Left cardiac atrium (tissue), 4 donors: ENCODE measurements at regions not wholly inside any gene's neighbourhood (a gene's known extent, or its start where the extent isn't known, plus 50 kb on each side); places are given as distances from the start of the nearest gene placed in this dataset.

Source experiments
- ATAC-seq, 2 donors: fragments of 200-7000 bp; cut with Tn5 transposase; one replicate each; pipeline ENCODE4 v1.9.1; 2020; ENCODE audit warnings: mild to moderate bottlenecking in 2 of 2, moderate library complexity in 2 of 2
- DNase-seq: peaks from one replicate; pipeline ENCODE4 v3.0.0-alpha.2; 2020
- intact Hi-C, 2 donors: fragments of 100-400 bp; cut with DNase I; formaldehyde crosslinking; loops; one replicate each; pipeline versions ENCODE4 v1.14.1 to v1.15.1; 2022 to 2023
- donor health status: DM: no; HTN: yes; CAD: no.
- donor health status: DM: no; HTN: yes; CAD: no; lungs with severe emphysema.
- donor health status: DM: yes; HTN: yes; CAD: no.
- donor health status: Dilated cardiomyopathy.

GRCh38 chr2:14554849-14555545 lies 77.5 kb upstream of the LRATD1 start:
- DNase-seq: no peak
- intact Hi-C loops: no loop called here
- ATAC-seq: no peak

GRCh38 chr2:14557111-14557510 lies 75.4 kb upstream of the LRATD1 start:
- DNase-seq (no peak), ATAC-seq (no peak)
- intact Hi-C loops: no loop called here

- ATAC-seq: no peak
- no peak for DNase-seq
- intact Hi-C loops: no loop called here
Observed at GRCh38 chr2:14557916-14558315, 74.6 kb upstream of the LRATD1 start.

DNA sequence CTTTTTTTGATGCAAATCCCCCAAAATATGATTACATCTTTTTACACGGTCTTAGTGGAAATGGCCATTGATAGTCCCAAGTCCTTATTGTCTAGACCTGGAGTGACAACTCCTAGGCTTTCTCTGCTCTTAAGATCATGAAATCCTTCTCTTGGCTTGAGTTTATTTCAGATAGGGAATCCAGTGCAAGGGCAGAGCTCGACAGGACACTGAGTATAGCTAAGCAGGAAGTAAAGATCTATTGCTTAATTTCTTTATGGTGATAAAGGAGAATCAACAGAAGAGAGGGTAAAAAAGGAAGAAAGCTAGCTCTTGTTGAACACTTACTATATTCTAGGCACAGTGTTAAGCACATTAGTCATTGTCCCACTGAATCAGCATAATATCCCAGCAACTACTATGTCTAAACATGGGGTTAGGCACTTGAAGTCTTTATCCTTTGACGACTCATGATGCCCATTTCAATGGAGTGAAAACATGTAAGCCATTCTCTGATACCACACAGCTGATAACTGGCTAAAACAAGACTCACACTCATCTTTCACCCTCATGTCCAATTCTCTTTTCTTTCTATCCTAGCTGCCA lies 74.1 kb upstream of the LRATD1 start:
- ATAC-seq (no peak), DNase-seq (no peak)
- intact Hi-C loops: no loop called here

DNA sequence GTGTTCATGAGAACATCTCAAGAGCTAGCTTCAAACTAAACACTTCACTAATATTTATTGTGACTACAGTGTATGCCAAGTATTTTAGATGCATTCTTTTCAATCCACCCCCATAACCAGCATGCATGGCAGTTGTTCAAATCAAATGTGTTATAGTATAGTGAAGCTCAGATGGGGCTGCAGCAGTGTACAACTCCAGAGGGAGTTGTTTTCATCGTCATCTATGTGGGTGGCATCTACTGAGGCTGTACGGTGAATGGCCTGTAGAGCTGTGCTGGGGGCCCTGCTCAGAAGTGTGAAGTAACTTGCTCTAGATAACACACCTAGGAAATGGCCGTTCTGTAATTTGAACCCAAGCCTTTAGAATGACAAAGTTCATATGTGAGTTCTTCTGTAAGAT lies 71.8 kb upstream of the LRATD1 start:
- intact Hi-C loops: no loop called here
- ATAC-seq: no peak
- no peak for DNase-seq

GRCh38 chr2:14563324-14563723 lies 69.2 kb upstream of the LRATD1 start:
- no peak for DNase-seq
- intact Hi-C loops: no loop called here

GRCh38 chr2:14565666-14566065 lies 66.9 kb upstream of the LRATD1 start:
- ATAC-seq (no peak), DNase-seq (no peak)
- intact Hi-C loops: no loop called here

More at GRCh38 chr2:14563324-14563723, 69.2 kb upstream of the LRATD1 start:
- ATAC-seq: no peak

DNA sequence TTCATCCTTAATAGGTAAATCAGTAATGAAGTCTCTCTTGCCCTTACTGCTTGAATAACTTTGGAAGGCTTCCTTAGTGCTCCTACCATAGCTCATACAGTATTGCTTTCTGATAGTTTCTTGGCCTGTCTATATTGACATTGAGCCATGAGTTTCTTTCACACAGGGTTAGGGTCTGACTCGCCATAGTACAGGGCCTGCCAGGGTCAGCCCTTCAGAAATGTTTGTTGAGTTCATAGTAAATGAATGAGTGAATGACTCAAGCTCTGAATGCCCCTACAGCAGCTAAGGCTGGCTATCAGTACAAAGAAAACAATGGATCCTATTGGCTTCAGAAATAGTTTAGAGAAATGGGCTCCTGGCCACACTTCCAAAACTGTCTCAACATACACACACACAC lies 65.0 kb upstream of the LRATD1 start:
- ATAC-seq (no peak), DNase-seq (no peak)
- intact Hi-C loops: no loop called here

- DNase-seq (no peak), ATAC-seq (no peak)
- intact Hi-C loops: no loop called here
Observed at GRCh38 chr2:14569294-14569693, 63.2 kb upstream of the LRATD1 start.

GRCh38 chr2:14572633-14573032 lies 59.9 kb upstream of the LRATD1 start:
- ATAC-seq (no peak), DNase-seq (no peak)
- intact Hi-C loops: no loop called here

DNA sequence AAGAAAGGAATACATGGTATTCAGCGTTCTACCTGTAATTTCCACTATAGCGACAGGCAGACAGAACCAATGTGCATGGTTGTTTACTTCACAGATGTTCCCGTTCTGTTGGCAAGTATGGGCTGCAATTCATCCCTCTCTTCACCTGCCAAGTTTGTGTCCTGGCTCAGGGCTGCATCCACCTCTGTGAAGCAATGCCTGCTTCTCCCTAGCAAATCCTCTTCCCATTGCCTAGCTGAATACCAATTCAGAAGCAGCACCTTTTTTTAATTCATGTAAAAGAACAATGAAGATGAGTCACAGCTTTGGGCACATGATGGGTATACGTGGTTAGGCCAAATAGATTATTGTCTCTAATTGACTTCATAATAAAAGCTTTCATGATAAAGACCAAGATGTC lies 54.7 kb upstream of the LRATD1 start:
- no peak for ATAC-seq
- DNase-seq: no peak
- intact Hi-C loops: no loop called here
